NCI-H2107 treated with DMSO at 0.1 percent for 48 hours (cell line): ENCODE measurements at regions not wholly inside any gene's neighbourhood (a gene's known extent, or its start where the extent isn't known, plus 50 kb on each side); places are given as distances from the start of the nearest gene placed in this dataset.
"Not testable (repeated sequence)": the region's sequence is repeated elsewhere in the genome, so short reads cannot be mapped to it uniquely, and the experiment has no call there.

ENCODE experiments used
- DNase-seq: peaks from one replicate; lab custom pipeline; 2025; ENCODE audit not compliant: unreplicated experiment; lab: John Stamatoyannopoulos, UW

DNA sequence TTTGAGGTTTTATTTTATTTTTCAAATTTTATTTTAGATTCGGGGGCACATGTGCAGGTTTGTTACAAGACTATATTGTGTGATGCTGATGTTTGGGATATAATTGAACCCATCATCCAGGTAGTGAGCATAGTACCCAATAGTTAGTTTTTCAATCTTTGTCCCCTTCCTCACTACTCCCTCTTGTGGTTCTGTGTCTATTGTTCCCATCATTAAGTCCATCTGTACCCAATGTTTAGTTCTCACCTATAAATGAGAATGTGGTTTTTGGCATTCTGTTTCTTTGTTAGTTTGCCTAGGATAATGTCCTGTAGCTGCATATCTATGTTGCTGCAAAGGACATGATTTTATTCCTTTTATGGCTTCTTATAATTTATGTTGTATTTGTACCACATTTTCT is 767.2 kb upstream of the ADGRL3 start:
- no peak for DNase-seq

DNA sequence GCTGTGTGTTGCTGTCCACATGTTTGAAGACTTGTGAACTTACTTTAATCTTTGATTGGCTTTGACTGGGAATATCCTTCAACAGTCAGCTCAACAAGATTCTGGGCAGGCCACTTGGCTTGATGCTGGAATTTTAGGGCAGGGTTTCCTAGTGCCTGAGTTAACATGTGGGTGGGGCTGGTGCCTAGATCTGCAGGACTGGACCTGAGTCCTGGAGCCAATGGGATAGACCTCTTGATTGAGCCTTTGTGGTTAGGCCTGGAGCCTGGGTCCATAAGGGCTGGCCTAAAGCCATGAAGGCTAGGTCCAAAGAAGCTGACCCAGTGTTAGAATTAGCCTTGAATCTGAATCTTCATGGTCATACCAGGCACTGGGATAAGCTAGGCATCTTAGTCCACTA is 757.1 kb upstream of the ADGRL3 start:
- DNase-seq: no peak

DNA sequence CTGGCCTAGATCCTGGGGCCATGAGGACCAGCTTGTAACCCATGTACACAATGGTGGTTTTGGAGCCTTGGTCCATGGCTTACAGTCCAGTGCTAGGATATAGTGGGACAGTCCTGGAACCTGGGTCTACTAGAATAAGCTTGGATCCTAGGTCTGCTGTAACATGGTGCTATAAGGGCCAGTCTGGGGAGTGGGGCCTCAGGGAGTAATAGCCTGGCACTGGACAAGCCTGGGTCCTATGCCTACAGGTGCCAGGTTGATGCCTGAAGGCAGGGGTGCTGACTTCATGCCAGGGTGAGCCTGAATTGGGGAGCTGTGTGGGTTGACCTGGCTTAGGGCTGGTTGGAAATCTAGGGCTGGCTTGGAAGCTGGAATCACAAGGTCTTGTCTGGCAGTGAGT is 756.3 kb upstream of the ADGRL3 start:
- DNase-seq: no peak

DNA sequence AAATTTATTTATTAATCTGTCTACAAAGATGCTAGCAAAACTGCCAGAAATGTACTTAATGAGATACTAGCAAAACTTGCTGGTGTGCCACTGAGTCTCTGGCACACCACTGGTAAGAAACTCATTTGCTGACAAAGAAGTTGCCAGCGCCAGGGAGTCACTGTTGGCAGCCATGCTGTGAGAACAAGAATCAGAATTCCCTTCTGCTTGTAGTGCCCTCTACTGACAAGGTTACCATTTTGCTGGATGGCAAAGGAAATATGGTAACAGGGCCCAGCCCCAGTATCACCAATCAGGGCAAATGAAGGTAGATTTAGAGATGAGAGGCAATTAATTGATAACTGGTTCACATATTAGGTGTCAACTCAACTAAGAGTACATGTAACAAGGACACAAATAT is 750.1 kb upstream of the ADGRL3 start:
- DNase-seq: no peak

DNA sequence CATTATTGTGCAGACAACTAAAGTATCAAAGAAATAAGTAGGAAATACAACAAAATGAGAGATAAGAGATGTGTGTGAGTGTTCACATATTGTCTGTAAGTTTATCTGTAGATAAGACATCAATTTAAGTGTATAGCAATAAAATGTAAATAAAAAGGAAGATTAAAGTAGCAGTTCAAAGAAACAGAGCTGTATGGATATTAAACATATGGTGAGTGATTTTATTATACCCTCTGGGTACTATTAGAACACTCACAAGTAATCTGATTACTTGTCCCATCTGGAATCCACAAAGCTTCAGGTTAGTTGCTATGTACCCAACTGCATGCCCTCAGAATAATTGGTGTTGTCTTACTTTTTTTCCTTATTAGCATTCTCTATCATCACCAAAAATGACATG is 747.9 kb upstream of the ADGRL3 start:
- DNase-seq: no peak

DNA sequence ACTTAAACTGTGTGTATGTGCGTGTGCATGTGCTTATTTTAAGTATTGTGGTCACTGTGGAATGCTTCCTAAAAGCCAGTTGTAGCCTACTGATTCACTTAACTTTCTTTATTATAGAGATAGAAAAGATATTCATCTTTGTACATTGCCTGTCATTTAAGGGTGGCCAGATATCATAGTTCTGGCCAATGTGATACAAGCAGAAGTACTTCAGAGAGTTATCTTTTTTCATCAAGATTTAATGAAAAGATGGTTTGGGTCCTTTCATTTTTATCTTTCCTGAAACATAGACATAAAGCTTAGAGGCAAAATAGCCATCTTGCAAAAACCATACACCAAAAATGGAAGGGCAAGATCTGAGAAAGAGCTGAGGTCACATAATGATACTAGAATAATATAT is 744.7 kb upstream of the ADGRL3 start:
- DNase-seq: no peak

DNA sequence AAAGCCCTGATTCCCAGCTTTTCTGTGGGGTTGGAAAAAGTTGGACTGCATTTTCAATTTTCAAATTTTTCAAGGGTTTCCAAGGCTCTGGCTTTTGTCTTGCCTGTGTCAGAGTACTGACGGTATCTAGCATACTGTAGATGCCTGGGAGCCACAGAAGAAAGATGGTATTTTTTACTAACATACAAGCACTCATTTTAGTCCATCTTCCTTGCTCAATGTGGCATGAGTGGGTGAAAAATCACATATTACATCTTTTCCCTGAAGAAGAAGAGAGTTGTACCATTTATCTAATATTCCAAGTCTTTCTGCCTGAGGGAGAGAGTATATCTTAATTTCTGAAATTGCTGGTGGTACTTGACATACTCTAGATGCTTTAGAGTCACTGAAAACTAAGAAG is 738.6 kb upstream of the ADGRL3 start:
- DNase-seq: no peak

DNA sequence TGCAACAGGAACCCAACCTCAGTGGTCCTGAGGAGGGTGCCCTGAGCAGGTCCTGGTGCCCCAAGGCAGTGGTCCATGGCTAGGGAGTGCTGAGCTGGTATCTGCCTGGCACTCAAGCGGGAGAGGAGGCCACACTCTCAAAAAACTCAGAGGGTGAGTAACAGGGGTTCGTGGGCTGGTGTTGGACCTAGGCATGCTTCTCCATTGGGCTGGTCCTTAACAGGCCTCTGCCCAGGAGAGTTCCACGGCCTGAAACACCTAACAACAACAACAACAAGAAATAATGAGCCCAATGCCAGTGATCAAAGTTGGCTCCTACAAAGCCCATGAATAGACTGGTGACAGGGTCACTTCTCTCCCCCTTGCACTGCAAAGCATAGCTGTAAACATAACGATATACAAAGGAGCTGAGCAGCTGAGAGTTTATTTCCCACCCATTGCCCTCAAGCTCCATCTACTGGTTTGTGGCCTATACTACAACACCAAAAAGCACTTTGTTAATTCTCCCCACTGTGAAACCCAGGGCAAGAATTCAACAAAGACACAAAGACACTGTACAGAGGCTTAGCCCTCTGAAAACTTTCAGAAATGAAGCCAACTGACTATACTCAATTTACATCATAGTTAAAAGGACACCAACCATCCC is 736.1 kb upstream of the ADGRL3 start:
- no peak for DNase-seq

DNA sequence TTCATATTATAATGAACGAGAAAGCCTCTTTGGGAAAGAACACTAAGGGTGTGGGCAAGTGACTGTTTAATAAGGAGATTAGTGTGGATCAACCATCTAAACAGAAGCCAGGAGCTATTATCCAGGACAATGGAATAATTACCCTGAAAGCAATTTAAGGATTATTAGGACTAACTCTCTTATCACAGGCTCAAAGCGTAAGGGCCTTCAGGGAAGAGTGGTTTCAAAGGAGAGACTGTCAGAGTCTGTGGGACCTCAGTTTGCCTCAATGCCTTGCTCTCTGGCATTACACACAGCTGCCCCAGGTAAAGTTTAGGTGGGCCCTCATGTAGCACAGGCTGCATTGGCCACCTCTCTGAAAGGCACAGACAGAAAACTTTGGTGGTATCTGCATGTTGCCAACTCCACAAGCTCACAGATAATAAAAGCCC is 717.2 kb upstream of the ADGRL3 start:
- DNase-seq: no peak

DNA sequence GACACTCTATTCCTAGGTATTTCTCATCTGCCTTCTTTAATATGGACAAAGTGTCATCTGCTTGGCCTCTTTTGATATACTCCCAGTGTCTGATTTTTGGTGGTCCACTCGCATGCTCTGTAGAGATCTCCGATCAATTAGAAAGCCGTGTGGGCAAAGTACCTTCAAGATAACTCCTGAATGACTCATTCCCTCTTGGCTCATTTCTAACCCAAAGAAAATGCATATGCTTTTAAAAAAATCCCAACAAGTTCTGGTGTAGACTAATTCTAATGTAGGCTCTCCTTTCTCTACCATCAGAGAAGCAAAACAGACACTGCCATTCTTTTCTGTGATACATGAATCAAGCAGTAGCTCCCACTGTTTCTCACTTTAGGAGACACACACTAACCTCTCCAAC is 714.9 kb upstream of the ADGRL3 start:
- no peak for DNase-seq

DNA sequence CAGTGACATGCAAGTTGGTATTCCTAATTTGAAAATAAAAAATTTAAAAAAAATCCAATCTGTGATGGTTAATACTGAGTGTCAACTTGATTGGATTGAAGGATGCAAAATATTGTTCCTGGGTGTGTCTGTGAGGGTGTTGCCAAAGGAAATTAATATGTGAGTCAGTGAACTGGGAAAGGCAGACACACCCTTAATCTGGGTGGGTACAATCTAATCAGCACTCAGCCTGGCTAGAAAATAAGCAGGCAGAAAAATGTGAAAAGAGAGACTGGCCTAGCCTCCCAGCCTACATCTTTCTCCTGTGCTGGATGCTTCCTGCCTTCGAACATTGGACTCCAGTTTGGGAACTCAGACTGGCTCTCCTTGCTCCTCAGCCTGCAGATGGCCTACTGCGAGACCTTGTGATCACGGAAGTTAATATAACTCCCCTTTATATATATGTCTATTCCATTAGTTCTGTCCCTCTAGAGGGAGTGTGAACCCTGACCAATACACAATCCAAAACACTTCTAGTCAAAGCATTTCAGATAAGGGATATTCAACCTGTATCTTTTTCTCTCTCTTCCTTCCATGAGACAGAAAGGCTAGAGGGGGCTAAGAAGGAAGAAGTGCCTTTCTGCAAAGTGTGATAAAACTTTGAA is 712.9 kb upstream of the ADGRL3 start:
- DNase-seq: not testable (repeated sequence)

DNA sequence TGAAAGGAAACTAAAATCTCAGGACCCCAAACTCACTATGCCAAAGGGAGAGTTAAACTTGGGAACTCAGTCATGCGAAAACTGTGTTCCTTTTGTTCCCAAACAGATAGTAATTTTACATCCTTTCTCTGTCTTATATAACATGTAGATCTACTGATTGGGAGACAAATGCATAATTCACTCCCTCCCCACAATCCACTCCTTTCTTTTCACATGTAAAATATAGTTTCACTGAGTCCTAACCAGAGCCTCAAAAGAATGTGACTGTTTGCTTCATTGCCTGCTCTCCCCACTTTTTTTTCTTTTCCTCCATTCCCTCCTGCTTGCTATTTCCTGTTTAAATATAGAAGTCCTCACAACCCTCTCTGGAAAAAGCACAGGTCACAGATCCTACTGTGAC is 699.3 kb upstream of the ADGRL3 start:
- DNase-seq: no peak

DNA sequence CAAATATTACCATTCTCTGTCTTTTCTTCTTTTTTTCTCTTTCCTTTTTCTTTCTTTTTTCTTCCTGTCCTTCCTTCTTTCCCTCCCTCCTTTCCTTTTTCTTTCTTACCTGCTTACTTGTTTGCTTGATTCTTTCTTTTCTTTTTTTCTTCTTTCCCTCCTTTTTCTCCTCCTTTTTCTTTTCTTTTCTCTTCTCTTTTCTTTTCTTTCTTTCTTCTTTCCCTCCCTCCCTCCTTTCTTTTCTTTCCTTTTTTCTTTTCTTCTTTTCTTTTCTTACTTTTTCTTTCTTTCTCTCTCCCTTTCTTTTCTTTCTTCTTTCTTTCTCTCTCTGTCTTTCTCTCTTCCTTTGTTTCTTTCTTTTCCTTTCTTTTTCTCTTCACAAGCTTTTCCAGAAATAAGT is 697.4 kb upstream of the ADGRL3 start:
- DNase-seq: no peak

DNA sequence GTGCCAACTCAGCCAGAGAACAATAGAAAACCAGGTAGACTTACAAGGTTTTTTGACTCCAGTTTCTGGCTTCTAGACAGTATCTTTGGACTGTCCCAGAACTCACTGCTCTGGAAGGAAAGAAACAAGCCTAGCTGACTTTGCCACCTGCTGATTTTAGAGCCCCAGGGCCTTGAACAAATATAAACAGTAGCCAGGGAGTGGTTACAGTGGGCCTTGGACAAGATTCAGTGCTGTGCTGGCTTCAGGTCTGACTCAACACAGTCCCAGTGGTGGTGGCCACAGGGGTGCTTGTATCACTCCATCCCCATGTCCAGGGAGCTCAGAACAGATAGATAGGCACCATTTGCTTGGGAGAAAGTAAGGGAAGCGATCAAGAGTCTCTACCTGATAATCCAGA is 694.1 kb upstream of the ADGRL3 start:
- DNase-seq: no peak

DNA sequence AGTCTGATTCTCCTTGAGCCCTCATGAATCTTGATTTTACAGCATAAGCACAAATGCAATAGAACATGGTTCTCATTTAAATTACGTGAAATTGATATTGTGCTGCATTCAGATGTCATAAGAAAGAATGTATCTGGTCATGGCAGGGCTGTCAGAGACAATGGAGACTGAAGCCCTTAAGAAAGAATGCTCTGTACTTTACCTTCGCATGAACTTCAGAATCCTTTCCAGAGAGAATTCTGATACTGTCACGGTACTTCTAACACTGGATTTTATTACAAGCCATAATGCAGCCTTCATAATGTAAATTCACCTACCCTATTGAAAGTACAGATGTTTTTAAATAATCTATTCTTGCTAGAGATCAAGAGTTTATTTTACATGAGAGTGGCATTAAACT is 677.9 kb upstream of the ADGRL3 start:
- DNase-seq: no peak

DNA sequence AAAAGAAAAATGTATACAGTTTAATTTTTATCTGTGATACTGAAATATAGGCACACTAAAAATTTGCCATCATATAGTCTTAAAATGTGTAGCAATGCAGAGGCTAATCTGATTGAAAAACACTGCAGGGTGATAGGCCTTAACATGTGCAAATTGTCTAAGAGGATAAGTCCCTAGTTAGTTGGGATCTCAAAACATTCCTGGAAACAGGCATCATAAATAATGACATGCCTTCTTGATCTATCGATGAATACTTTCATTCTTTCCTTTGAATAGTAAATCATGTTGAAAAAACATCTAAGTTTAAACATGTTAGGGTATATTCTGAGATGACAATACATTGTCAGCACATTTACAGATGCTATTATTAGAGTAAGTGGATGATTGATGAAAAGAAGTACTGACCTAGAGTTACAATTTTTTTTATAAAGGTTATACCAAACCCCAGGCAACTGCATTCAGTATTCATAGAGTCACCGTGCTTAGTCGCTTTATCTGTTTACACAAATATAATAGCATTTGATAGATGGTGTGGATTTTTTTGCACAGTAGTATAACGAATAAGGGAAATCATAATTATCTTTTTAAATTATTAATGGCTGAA is 668.2 kb upstream of the ADGRL3 start:
- DNase-seq: no peak

DNA sequence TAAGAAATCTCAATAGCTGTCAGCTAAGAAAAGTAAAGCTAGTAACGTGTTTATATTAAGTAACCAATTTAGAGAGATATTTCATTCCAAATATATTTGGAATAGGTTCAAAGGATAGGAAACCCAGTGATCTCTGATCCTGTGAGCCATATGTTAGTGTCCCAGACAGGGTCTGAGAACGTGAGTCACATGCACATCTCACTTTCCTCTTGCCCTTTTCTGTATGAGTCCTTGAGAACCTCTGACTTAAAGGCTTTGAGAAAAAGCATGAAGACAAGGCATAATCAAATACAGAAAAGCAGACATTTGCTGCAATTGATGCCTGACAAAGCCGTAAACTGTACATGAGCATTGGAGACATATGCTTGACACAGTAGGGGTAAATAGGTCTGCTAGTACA is 655.1 kb upstream of the ADGRL3 start:
- DNase-seq: no peak

DNA sequence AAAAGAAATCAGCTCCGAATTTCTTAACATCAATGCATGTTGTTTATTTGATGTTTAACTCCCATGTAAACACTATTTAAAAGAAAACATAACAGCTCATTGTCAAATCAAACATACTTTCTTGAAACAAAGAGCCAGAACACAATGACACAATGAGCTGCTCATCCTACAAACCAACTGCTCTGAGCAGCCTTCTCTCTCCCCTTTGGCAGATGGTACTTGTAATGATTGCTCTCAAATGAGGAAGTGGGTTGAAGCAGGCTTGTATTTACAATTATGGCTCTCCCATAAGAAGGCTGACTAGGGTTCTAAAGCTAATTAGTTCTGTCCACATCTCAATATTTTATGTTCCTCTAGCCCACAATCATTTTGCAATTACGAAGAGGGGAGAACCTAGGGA is 637.8 kb upstream of the ADGRL3 start:
- no peak for DNase-seq

DNA sequence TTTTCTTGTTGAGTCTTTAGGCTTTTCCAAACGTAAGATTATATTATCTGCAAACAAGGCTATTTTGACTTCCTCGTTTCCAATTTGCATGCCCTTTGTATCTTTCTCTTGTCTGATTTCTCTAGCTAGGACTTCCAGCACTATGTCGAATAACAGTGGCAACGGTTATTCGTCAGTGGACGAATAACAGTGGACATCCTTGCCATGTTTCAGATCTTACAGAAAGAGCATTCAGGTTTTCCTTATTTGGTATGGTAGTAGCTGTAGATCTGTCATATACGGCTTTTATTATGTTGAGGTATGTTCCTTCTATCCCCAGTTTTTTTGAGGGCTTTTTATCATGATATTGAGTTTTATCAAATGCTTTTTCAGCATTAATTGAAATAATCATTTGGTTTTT is 634.6 kb upstream of the ADGRL3 start:
- DNase-seq: no peak

DNA sequence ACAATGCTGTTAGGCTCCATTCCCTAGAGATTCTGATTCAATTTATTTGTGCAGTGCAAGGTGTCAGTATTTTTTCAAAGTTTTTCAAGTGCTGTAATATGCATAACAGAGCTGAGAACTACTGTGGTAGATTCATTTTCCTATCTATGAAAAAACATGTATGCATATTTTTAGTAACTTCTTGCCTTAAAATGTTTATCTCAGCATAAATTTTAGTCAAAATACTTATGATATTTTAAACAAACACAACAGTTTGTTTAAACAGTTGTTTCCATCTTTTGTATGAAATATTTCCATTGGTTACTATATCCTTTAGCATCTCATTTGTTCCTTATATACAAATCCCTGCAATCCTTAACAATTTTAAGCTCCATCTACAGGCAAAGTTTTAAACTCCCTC is 624.8 kb upstream of the ADGRL3 start:
- DNase-seq: no peak

DNA sequence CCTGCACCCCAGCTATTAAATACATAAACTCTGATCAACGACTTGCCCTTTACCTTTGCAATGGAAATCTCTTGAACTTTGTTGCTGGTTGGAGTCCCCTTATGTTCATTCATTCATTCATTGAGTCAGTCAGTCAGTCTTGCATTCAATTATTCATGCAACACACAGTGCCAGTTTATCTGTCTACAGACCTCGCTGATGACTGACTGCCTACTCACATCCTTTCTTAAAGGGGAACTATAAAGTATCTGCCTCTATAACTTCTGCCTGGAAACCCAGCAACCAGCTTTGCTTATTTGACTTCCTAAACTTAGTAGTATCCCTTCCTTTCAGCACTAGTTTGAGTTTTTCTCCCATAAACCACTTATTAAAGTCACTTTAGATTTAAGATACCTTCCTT is 620.8 kb upstream of the ADGRL3 start:
- no peak for DNase-seq

DNA sequence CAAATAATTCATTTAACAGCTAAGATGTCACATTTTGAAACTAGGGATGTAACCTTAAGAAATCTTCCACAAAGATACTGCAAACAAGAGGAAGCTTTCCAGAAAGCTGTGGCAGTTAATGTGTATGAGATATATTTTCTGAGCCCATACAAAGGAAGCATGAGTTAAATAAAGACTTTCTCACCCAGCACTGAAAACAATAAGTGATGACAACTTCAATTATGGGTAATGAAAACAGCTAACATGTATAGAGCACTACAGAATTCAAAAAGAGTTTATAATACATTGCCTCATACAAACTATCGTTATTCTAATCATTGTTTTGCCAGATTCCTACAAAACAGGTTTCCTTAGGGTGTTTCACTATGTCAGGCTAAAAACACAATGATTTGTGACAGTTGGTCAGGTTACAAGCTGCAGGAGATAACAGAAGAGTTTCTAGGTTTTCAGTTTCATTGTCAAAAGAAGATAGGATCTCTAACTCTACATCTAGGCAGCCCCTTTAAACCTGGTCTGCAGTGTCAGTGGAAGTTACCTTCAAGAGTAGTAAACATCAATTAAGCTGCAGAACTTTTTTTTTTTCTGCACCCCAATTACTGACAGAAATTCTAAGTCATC is 618.1 kb upstream of the ADGRL3 start:
- no peak for DNase-seq
